Neuronal stem cell (in vitro differentiated cells): ENCODE measurements at regions not wholly inside any gene's neighbourhood (a gene's known extent, or its start where the extent isn't known, plus 50 kb on each side); places are given as distances from the start of the nearest gene placed in this dataset.
"Not testable (repeated sequence)": the region's sequence is repeated elsewhere in the genome, so short reads cannot be mapped to it uniquely, and the experiment has no call there.

Source experiments
- DNase-seq: peaks from one replicate; pipeline ENCODE4 v3.0.0-alpha.2; 2013; ENCODE audit warnings: low spot score
- H2AFZ ChIP-seq: one replicate; pipeline ENCODE4 v1.6.1; 2013; ENCODE audit warnings: mild to moderate bottlenecking, low read length, inconsistent platforms
- H2AK5ac ChIP-seq: 2 replicates; pipeline ENCODE4 v1.6.1; 2013; ENCODE audit warnings: low read depth, mild to moderate bottlenecking, inconsistent platforms, low read length, moderate library complexity, mixed read lengths
- H2BK120ac ChIP-seq: 2 replicates; pipeline ENCODE4 v1.6.1; 2013; ENCODE audit warnings: low read depth, mild to moderate bottlenecking, inconsistent platforms, low read length, moderate library complexity, mixed read lengths
- H2BK12ac ChIP-seq: one replicate; pipeline ENCODE4 v1.6.1; 2013; ENCODE audit warnings: low read length, inconsistent platforms
- H2BK15ac ChIP-seq: 2 replicates; pipeline ENCODE4 v1.6.1; 2013; ENCODE audit warnings: mild to moderate bottlenecking, low read length, inconsistent platforms, mixed read lengths
- H2BK5ac ChIP-seq: one replicate; pipeline ENCODE4 v1.6.1; 2013; ENCODE audit warnings: inconsistent platforms, mild to moderate bottlenecking, low read length, moderate library complexity
- H3K14ac ChIP-seq: one replicate; pipeline ENCODE4 v1.6.1; 2013; ENCODE audit warnings: low read length, inconsistent platforms
- H3K18ac ChIP-seq: 2 replicates; pipeline ENCODE4 v1.6.1; 2013; ENCODE audit warnings: low read length, inconsistent platforms
- H3K23ac ChIP-seq: 2 replicates; pipeline ENCODE4 v1.6.1; 2013; ENCODE audit warnings: low read depth, mild to moderate bottlenecking, mixed read lengths, low read length, inconsistent platforms; ENCODE audit not compliant: poor library complexity
- H3K27ac ChIP-seq: replicated peaks from 3 replicates; pipeline ENCODE4 v1.5.1; 2013; ENCODE audit warnings: low read length, inconsistent platforms
- H3K27me3 ChIP-seq, 3 experiments: 2 replicates each; pipeline ENCODE4 v1.6.1; 2013; ENCODE audit warnings: low read length in 3 of 3, mild to moderate bottlenecking in 2 of 3, inconsistent platforms in 1 of 3, low read depth in 1 of 3, mixed read lengths in 1 of 3, moderate library complexity in 1 of 3; ENCODE audit not compliant: control insufficient read depth in 3 of 3, insufficient read depth in 3 of 3
- H3K36me3 ChIP-seq, 2 donors: replicated peaks in 1 of 2; 2 replicates each; pipeline ENCODE4 v1.6.1; 2013; ENCODE audit warnings: low read length in 2 of 2; ENCODE audit not compliant: control insufficient read depth in 2 of 2, insufficient read depth in 2 of 2
- H3K4ac ChIP-seq: 2 replicates; pipeline ENCODE4 v1.6.1; 2013; ENCODE audit warnings: inconsistent platforms, mild to moderate bottlenecking, low read length, moderate library complexity
- H3K4me1 ChIP-seq, 2 donors: 1 replicate in 1 of 2; 2 replicates in 1 of 2; pipeline ENCODE4 v1.6.1; 2013; ENCODE audit warnings: low read length in 2 of 2, low read depth in 1 of 2; ENCODE audit not compliant: control insufficient read depth in 2 of 2, insufficient read depth in 1 of 2
- H3K4me2 ChIP-seq: one replicate; pipeline ENCODE4 v1.6.1; 2013; ENCODE audit warnings: mild to moderate bottlenecking, low read length, inconsistent platforms; ENCODE audit not compliant: insufficient read depth, poor library complexity, severe bottlenecking
- H3K4me3 ChIP-seq, 2 donors: 2 replicates each; pipeline ENCODE4 v1.5.1; 2013; ENCODE audit warnings: low read length in 2 of 2, mild to moderate bottlenecking in 2 of 2, inconsistent platforms in 1 of 2, moderate library complexity in 1 of 2
- H3K79me1 ChIP-seq: one replicate; pipeline ENCODE4 v1.6.1; 2013; ENCODE audit warnings: low read depth, mild to moderate bottlenecking, inconsistent platforms, low read length, moderate library complexity
- H3K9ac ChIP-seq: one replicate; pipeline ENCODE4 v1.6.1; 2013; ENCODE audit warnings: mild to moderate bottlenecking, low read depth, low read length, inconsistent platforms; ENCODE audit not compliant: poor library complexity
- H3K9me3 ChIP-seq, 2 donors: replicated peaks in 1 of 2; 2 replicates each; pipeline versions ENCODE3 to v1.6.1; 2013; ENCODE audit warnings: low read length in 2 of 2, mild to moderate bottlenecking in 2 of 2, inconsistent platforms in 1 of 2, low read depth in 1 of 2, mixed read lengths in 1 of 2, moderate library complexity in 1 of 2; ENCODE audit not compliant: control insufficient read depth in 2 of 2, insufficient read depth in 1 of 2
- H4K8ac ChIP-seq: one replicate; pipeline ENCODE4 v1.6.1; 2013; ENCODE audit warnings: low read depth, mild to moderate bottlenecking, inconsistent platforms, low read length, moderate library complexity
- H4K91ac ChIP-seq: one replicate; pipeline ENCODE4 v1.6.1; 2013; ENCODE audit warnings: low read length, low read depth, mild to moderate bottlenecking, inconsistent platforms; ENCODE audit not compliant: poor library complexity
- WGBS, 2 donors: extraction: QIAGEN DNeasy Blood & Tissue Kit; methylation state at CpG; one replicate each; pipeline ENCODE4 v1.1.7; 2013; ENCODE audit warnings: missing lambda C conversion rate in 2 of 2, mixed read lengths in 1 of 2; ENCODE audit not compliant: insufficient read length in 2 of 2, insufficient replicate concordance in 1 of 2; ENCODE audit errors: extremely low coverage in 2 of 2; 5-methylcytosine and 5-hydroxymethylcytosine counted together

GRCh38 chr4:3638080-3638795 lies 106.0 kb upstream of the LRPAP1 start:
- no peak overlapping the region for H3K4ac ChIP-seq
- peaks cover 0 to 7% (median 0%) of the 10 kb centered on the region in 3 experiments for H3K27me3 ChIP-seq
- no peak overlapping the region for H4K8ac ChIP-seq
- H3K36me3 ChIP-seq: no peaks in the 10 kb centered on the region
- H2BK15ac ChIP-seq: no peak overlapping the region
- H3K79me1 ChIP-seq: peaks cover under 1% of the 10 kb centered on the region
- H2BK12ac ChIP-seq: no peak overlapping the region
- no peak overlapping the region for H2AK5ac ChIP-seq
- H3K14ac ChIP-seq: no peak overlapping the region
- H3K4me2 ChIP-seq: no peak overlapping the region
- H3K23ac ChIP-seq: no peak overlapping the region
- H3K9ac ChIP-seq: no peak overlapping the region
- H3K18ac ChIP-seq: no peak overlapping the region
- H4K91ac ChIP-seq: no peak overlapping the region
- H3K9me3 ChIP-seq: peaks cover 7 to 16% of the 10 kb centered on the region in 2 donors
- no peak overlapping the region for H2BK5ac ChIP-seq
- no peak overlapping the region for H2BK120ac ChIP-seq
- WGBS, 2 donors: no CpG with 5 or more reads among the region's 6 CpGs
- H3K4me1 ChIP-seq: peaks cover 0 to 1% of the 10 kb centered on the region in 2 donors
- no peak overlapping the region for H3K4me3 ChIP-seq
- H2AFZ ChIP-seq: no peak overlapping the region
- DNase-seq: no peak
- no peak overlapping the region for H3K27ac ChIP-seq

- no peak overlapping the region for H3K4ac ChIP-seq
- no peak overlapping the region for H4K91ac ChIP-seq
Observed at GRCh38 chr4:3637326-3638016, 105.2 kb upstream of the LRPAP1 start.

GRCh38 chr4:3636646-3637320 lies 104.6 kb upstream of the LRPAP1 start:
- peaks cover 11 to 16% of the 10 kb centered on the region in 2 donors for H3K9me3 ChIP-seq
- no peaks in the 10 kb centered on the region for H3K36me3 ChIP-seq
- H3K27me3 ChIP-seq: peaks cover 0 to 7% (median 0%) of the 10 kb centered on the region in 3 experiments
- H3K79me1 ChIP-seq: no peaks in the 10 kb centered on the region
- H3K18ac ChIP-seq: peak overlapping the region; percentile 44
- H4K91ac ChIP-seq: no peak overlapping the region
- H3K4me1 ChIP-seq: peaks cover 0 to 2% of the 10 kb centered on the region in 2 donors
- no peak overlapping the region for H3K14ac ChIP-seq
- peak overlapping the region; percentile 23 for H2BK12ac ChIP-seq
- no peak overlapping the region for H3K4me2 ChIP-seq
- H2BK15ac ChIP-seq: no peak overlapping the region
- peak overlapping the region in 1 of 2 donors; percentile 37 for H3K4me3 ChIP-seq
- H2BK120ac ChIP-seq: no peak overlapping the region
- no peak overlapping the region for H3K9ac ChIP-seq
- no peak overlapping the region for H4K8ac ChIP-seq
- H3K23ac ChIP-seq: peak overlapping the region; percentile 81
- no peak overlapping the region for H2AFZ ChIP-seq
- H3K4ac ChIP-seq: no peak overlapping the region
- no peak overlapping the region for H3K27ac ChIP-seq
- WGBS, 2 donors: no CpG with 5 or more reads among the region's 12 CpGs
- no peak for DNase-seq
- peak overlapping the region; percentile 11 for H2AK5ac ChIP-seq
- H2BK5ac ChIP-seq: no peak overlapping the region

More at GRCh38 chr4:3637326-3638016, 105.2 kb upstream of the LRPAP1 start:
- Histone ChIP-seq H3K4me3 (peak overlapping the region in 1 of 2 donors; percentile 1), H3K14ac (no peak overlapping the region), H3K4me1 (no peaks in the 10 kb centered on the region), H2BK120ac (no peak overlapping the region), H2AK5ac (peak overlapping the region; percentile 11), H3K18ac (no peak overlapping the region), H2BK12ac (peak overlapping the region; percentile 23), H4K8ac (no peak overlapping the region), H3K27me3 (peaks cover 0 to 7% (median 0%) of the 10 kb centered on the region in 3 experiments), H3K36me3 (no peaks in the 10 kb centered on the region), H3K79me1 (no peaks in the 10 kb centered on the region), H3K9me3 (peaks cover 11 to 16% of the 10 kb centered on the region in 2 donors), H2BK15ac (no peak overlapping the region), H2BK5ac (no peak overlapping the region), H3K23ac (peak overlapping the region; percentile 81), H3K9ac (no peak overlapping the region), H2AFZ (no peak overlapping the region), H3K27ac (no peak overlapping the region), H3K4me2 (no peak overlapping the region)
- no peak for DNase-seq
- no CpG with 5 or more reads among the region's 19 CpGs for WGBS, 2 donors

GRCh38 chr4:3636020-3636419 lies 103.8 kb upstream of the LRPAP1 start:
- H2AFZ ChIP-seq, H3K27ac ChIP-seq, H2BK5ac ChIP-seq, H2BK15ac ChIP-seq, H2BK12ac ChIP-seq, H4K91ac ChIP-seq, H3K14ac ChIP-seq, H4K8ac ChIP-seq, H3K4ac ChIP-seq, H3K27me3 ChIP-seq, H3K4me1 ChIP-seq, H3K23ac ChIP-seq, H3K36me3 ChIP-seq, H3K9ac ChIP-seq, H2BK120ac ChIP-seq, H3K79me1 ChIP-seq, DNase-seq, H3K4me2 ChIP-seq, H2AK5ac ChIP-seq, H3K18ac ChIP-seq, H3K4me3 ChIP-seq: not testable (repeated sequence)
- no CpG with 5 or more reads among the region's 2 CpGs for WGBS, 2 donors
- H3K9me3 ChIP-seq: peaks cover 11 to 16% of the 10 kb centered on the region in 2 donors
